ENCODE measurements at regions not wholly inside any gene's neighbourhood (a gene's known extent, or its start where the extent isn't known, plus 50 kb on each side); places are given as distances from the start of the nearest gene placed in this dataset.
"Not testable (repeated sequence)": the region's sequence is repeated elsewhere in the genome, so short reads cannot be mapped to it uniquely, and the experiment has no call there.

GRCh38 chr2:8251291-8251690 lies 430.6 kb upstream of the ID2 start:
- DNase-seq: no peak

DNA sequence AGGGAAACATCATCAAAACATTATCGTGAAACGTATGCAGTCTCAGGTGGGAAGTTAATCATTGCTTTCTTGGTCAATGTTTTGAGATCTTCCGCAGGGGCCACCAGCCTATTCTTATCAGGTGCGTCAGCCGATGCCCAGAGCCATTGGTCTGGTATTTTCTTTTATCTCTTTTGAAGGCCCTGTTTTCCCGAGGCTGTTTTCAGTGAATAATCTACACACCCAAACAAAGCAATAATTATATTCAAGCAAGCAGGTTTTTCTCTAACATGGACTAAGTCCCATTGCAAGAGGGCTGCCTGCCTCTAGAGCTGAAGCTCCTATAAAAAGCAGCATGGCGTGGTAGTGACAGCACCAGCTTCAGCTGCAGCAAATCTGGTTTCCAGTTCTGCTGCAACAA lies 430.0 kb upstream of the ID2 start:
- no peak for DNase-seq

GRCh38 chr2:8252997-8253694 lies 428.7 kb upstream of the ID2 start:
- DNase-seq: no peak

- DNase-seq: no peak
Measured at GRCh38 chr2:8253781-8254180, 428.1 kb upstream of the ID2 start.

DNA sequence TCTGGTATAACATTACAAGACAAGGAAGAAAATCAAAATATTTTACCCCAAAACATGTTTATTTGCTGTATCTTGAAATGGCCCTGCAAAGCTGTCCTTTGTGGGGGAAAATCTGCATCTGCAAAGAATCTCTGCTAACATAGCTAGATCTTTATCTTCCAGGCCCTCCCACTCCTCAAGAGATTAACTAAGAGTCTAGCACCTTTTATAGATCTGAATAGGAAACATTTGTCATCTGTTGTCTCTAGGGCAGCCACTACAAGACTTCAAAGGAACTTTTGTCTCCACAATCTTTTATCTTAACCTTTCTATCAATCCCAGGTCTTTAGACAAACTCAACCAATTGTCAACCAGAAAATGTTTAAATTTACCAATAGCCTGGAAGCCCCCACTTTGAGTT lies 427.6 kb upstream of the ID2 start:
- not testable (repeated sequence) for DNase-seq

DNA sequence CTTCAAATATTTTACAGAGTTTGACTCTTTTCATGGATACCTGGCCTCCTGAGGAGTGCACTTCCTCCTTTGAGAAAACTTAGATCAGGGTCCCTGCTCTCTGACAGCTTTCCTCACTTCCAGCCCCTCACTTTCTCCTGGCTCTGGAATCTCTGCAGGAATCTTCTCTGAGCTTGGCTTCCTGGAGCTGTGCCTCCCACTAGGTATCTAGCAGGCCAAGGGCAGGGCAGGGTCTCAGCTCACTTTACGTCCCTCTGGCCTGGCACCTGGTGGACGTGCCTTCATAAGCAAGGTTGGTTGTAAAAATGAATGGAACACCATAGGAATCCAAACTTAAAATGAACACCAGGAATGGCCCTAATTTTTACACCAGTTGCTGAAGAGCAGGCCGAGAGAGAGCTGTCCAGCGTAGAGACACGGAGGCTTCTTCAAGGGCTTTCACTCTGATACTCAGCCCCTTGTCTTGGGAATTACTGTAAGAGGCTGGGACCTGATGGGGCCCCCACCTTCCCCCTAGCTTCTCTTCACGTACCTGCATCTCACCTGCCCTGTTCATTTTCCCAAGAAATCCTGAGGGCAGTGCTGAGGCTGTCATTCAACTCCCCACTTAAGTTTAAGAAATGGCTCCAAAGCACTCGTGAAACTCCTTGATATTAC lies 426.9 kb upstream of the ID2 start:
- no peak for DNase-seq

- no peak for DNase-seq
Measured at GRCh38 chr2:8255448-8255800, 426.4 kb upstream of the ID2 start.

DNA sequence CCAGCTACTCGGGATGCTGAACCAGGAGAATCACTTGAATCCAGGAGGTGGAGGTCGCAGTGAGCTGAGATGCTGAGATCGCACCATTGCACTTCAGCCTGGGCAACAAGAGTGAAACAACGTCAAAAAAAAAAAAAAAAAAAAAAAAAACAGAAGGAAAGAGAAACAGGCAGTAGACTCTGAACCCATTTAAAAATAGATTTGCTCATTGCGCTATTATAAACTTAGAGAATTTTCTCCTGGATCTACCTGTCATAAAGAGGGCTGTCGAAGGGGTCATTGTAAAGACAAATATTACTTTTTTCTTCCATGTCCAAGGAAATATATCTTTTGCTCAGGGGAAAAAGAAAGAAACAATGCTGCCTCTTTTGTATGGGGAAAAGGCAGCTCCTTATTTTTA lies 425.0 kb upstream of the ID2 start:
- DNase-seq: no peak

- DNase-seq: no peak
Measured at GRCh38 chr2:8257502-8257901, 424.4 kb upstream of the ID2 start.

DNA sequence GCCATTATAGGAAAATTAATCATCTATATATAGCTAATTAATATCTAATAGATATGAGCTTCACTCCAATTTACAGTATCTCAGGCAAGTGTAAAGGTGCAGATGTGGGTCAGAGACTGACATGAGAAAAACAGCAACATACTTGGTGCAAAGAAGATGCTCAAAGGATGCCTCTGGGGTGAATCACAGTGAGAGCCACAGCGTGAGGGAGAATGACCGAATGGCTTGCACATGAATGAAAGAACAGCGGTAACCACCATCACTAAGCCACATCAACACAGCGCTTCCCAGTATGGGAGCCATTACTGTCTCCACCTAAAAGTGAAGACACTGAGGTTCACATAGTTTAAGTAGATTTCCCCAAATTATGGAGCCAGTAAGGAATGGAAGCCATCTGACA lies 423.4 kb upstream of the ID2 start:
- DNase-seq: no peak

DNA sequence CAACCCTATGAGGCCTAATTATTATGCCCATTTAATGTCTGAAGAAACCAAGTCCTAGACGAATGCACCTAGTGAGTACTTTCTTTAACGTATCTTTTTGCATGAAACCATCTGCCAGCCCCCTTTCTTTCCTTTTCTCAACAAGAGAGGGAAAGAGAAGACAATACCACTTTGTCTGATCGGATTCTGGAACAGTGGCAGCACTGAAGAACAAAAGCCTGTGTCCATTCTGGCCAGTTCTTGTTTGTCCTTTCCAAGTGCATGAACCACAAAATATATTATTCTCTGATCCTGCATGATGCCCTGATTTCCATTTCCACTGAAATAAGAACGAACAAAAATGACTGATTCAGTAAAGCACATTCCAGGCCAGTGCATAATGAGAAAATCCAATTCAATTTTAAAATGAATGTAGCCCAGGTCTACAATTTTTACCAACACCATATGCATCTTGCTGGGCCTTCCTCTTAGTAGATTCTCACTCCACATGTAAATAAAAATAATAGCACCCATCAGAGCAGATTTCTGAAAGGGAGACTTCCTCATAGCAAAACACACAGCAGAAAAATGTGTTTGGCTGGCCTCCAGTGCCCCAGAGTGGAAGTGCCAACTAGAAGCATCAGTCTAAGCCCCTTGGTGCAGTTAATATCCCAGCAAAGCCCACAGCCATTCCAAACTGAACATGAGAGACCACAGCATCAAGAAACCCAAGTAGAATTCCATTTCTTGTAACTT lies 422.6 kb upstream of the ID2 start:
- DNase-seq: no peak

GRCh38 chr2:8259841-8260178 lies 422.0 kb upstream of the ID2 start:
- DNase-seq: no peak

- no peak for DNase-seq
Measured at GRCh38 chr2:8260213-8260612, 421.6 kb upstream of the ID2 start.

DNA sequence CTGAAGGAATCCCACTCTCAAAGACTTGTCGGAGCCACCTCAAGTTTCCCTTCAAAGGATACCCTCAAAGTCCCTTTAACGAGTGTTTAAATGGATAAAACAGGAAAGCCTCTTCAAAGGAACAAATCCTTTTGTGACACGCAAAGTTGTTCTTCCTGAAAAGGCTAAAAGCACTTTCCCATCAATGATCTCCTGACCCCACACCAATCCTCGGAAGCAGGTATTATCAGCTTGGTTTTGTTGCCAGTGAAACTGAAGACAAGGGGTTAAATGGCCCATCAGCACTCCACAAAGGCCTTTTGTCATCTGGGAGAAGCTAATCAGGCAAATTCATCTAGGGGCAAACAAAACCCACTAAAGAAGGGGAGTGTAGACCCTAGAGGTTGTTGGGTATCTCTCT lies 418.0 kb upstream of the ID2 start:
- no peak for DNase-seq

- no peak for DNase-seq
Measured at GRCh38 chr2:8264981-8265380, 416.9 kb upstream of the ID2 start.

- DNase-seq: no peak
Measured at GRCh38 chr2:8265476-8266226, 416.2 kb upstream of the ID2 start.

GRCh38 chr2:8266563-8266962 lies 415.3 kb upstream of the ID2 start:
- DNase-seq: no peak

- no peak for DNase-seq
Measured at GRCh38 chr2:8267048-8267447, 414.8 kb upstream of the ID2 start.

DNA sequence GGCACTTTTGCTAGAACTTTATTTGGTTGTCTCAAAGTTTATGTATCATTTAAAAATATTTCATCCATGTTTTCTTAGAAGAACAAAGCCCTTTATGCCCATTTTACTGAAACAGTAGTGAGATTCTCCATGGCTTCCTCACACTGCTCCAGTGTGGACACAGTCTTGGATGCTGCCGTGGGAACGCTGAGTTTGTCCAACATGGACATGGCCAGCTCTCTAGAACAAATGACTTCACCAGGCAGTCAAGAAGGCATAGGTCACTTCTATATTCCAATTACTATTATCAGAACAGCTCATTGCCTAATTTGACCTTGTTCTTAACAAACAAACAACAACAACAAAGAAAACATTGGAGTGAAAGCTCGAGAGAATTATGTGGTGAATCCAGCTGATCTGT lies 414.1 kb upstream of the ID2 start:
- DNase-seq: no peak

- no peak for DNase-seq
Measured at GRCh38 chr2:8268172-8268783, 413.6 kb upstream of the ID2 start.

- DNase-seq: no peak
Measured at GRCh38 chr2:8270699-8271098, 411.2 kb upstream of the ID2 start.

- no peak for DNase-seq
Measured at GRCh38 chr2:8271461-8271860, 410.4 kb upstream of the ID2 start.

DNA sequence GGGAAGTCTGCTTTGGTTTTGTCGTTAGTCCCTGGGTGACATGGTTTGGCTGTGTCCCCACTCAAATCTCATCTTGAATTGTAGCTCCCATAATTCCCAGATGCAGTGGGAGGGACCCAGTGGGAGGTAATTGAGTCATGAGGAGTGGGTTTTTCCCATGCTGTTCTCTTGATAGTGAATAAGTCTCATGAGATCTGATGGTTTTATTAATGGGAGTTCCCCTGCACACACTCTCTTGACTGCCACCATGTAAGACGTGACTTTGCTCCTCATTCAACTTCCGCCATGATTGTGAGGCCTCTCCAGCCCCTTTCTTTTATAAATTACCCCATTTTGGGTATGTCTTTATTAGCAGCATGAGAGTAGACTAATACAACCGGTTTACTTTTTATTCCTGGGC lies 405.8 kb upstream of the ID2 start:
- no peak for DNase-seq
